ENCODE measurements at regions not wholly inside any gene's neighbourhood (a gene's known extent, or its start where the extent isn't known, plus 50 kb on each side); places are given as distances from the start of the nearest gene placed in this dataset.
"Not testable (repeated sequence)": the region's sequence is repeated elsewhere in the genome, so short reads cannot be mapped to it uniquely, and the experiment has no call there.

- no peak overlapping the region for H3K4me3 ChIP-seq
- H3K9me3 ChIP-seq = no peaks in the 10 kb centered on the region
- no peak for ATAC-seq
- no peaks in the 10 kb centered on the region for H3K27me3 ChIP-seq
- H3K27ac ChIP-seq = no peak overlapping the region
- no peaks in the 10 kb centered on the region for H3K4me1 ChIP-seq
- intact Hi-C loops (cut with DNase I) = no loop called here
- TF ChIP-seq, protein P1, sequence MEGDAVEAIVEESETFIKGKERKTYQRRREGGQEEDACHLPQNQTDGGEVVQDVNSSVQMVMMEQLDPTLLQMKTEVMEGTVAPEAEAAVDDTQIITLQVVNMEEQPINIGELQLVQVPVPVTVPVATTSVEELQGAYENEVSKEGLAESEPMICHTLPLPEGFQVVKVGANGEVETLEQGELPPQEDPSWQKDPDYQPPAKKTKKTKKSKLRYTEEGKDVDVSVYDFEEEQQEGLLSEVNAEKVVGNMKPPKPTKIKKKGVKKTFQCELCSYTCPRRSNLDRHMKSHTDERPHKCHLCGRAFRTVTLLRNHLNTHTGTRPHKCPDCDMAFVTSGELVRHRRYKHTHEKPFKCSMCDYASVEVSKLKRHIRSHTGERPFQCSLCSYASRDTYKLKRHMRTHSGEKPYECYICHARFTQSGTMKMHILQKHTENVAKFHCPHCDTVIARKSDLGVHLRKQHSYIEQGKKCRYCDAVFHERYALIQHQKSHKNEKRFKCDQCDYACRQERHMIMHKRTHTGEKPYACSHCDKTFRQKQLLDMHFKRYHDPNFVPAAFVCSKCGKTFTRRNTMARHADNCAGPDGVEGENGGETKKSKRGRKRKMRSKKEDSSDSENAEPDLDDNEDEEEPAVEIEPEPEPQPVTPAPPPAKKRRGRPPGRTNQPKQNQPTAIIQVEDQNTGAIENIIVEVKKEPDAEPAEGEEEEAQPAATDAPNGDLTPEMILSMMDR (IDR thresholded peaks at IDR 0.05) = no peak
- no peaks in the 10 kb centered on the region for H3K36me3 ChIP-seq
- DNase-seq = no peak
These were observed 268.6 kb downstream of the SV2B start for GRCh38 chr15:91368611-91369010.

DNA sequence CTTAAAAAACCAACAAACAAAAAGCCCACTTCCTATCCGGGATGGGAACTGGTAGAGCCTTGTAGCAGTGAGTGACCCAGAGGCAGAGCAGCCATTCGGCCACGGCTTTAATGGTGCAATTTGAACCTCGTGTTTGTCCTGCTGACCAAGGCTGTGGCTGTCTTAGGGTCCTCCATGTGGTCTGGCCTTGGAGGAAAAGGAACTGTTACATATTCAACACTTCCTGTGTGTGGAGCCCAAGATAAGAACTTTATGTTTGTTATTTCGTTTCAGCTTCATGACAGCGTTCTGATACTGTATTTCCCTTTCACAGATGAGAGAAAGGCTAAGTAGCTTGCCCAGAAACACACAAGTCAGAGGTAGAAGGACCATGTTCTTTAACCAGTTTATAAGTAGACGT lies 269.8 kb downstream of the SV2B start:
- Histone ChIP-seq H3K4me3 (no peak overlapping the region), H3K36me3 (no peaks in the 10 kb centered on the region), H3K9me3 (no peaks in the 10 kb centered on the region), H3K27me3 (no peaks in the 10 kb centered on the region), H3K4me1 (no peaks in the 10 kb centered on the region), H3K27ac (no peak overlapping the region)
- intact Hi-C loops (cut with DNase I) = no loop called here
- TF ChIP-seq, protein P1 (IDR thresholded peaks at IDR 0.05) = no peak
- ATAC-seq (no peak), DNase-seq (no peak)

DNA sequence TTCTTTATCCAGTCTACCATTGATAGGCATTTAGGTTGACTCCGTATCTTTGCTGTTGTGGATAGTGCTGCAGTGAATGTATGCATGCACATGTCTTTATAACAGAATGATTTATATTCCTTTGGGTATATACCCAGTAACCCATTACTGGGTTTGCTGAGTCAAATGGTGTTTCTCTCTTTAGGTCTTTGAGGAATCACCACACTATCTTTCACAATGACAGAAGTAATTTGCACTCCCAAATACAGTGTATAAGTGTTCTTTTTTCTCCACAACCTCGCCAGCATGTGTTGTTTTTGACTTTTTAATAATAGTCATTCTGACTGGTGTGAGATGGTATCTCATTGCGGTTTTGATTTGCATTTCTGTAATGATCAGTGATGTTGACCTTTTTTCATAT lies 271.3 kb downstream of the SV2B start:
- H3K27ac ChIP-seq; DNase-seq; intact Hi-C loops (cut with DNase I); H3K36me3 ChIP-seq; ATAC-seq; H3K9me3 ChIP-seq; H3K27me3 ChIP-seq; H3K4me3 ChIP-seq; H3K4me1 ChIP-seq: not testable (repeated sequence)

- no peak for ATAC-seq
- no peak for DNase-seq
- TF ChIP-seq, protein P1 (IDR thresholded peaks at IDR 0.05) = no peak
- intact Hi-C loops (cut with DNase I) = no loop called here
- no peaks in the 10 kb centered on the region for H3K4me1 ChIP-seq
- H3K27ac ChIP-seq = no peak overlapping the region
- H3K9me3 ChIP-seq = no peaks in the 10 kb centered on the region
- H3K4me3 ChIP-seq = no peak overlapping the region
- H3K27me3 ChIP-seq = no peaks in the 10 kb centered on the region
- H3K36me3 ChIP-seq = no peaks in the 10 kb centered on the region
These were observed 274.3 kb downstream of the SV2B start for GRCh38 chr15:91374336-91374735.

DNA sequence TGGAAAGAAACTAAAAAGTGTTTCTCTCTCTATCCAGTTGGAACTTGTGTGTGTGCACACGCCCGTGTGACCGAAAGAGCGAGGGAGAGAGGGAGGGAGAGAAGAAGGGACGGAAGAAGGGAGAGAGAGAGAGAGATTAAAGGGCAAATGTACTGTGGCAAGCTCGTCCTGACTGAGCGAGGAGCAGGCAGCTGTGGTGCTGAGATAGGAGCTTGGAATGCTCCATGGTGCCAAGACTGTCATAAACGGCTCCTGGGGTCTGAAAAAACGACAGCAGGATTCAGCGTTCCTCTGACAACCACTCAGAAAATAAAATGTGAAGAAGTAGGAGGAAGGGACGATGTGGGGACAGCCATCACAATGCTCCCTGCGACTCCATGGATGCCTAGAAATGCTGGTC lies 276.0 kb downstream of the SV2B start:
- Histone ChIP-seq H3K36me3 (no peaks in the 10 kb centered on the region), H3K4me1 (no peaks in the 10 kb centered on the region), H3K4me3 (no peak overlapping the region), H3K27me3 (no peaks in the 10 kb centered on the region), H3K9me3 (no peaks in the 10 kb centered on the region), H3K27ac (no peak overlapping the region)
- intact Hi-C loops (cut with DNase I) = no loop called here
- DNase-seq (no peak), ATAC-seq (no peak)
- TF ChIP-seq, protein P1 (IDR thresholded peaks at IDR 0.05) = no peak

- DNase-seq = no peak
- TF ChIP-seq, protein P1 (IDR thresholded peaks at IDR 0.05) = no peak
- no peaks in the 10 kb centered on the region for H3K4me1 ChIP-seq
- no peak overlapping the region for H3K4me3 ChIP-seq
- H3K9me3 ChIP-seq = no peaks in the 10 kb centered on the region
- no peak overlapping the region for H3K27ac ChIP-seq
- H3K27me3 ChIP-seq = no peaks in the 10 kb centered on the region
- no peaks in the 10 kb centered on the region for H3K36me3 ChIP-seq
- ATAC-seq = no peak
- intact Hi-C loops (cut with DNase I) = no loop called here
These were observed 280.1 kb downstream of the SV2B start for GRCh38 chr15:91380114-91380513.

Data from left lung (tissue), 4 donors.